ENCODE measurements at regions not wholly inside any gene's neighbourhood (a gene's known extent, or its start where the extent isn't known, plus 50 kb on each side); places are given as distances from the start of the nearest gene placed in this dataset.
A peak's percentile ranks its signal among the peaks of the same experiment; 100 is the strongest.

GRCh38 chr6:167462514-167463312 lies 137.8 kb downstream of the TTLL2 start:
- DNase-seq (ENCODE audit: low spot score in 2 of 2): no peak
- no peaks in the 10 kb centered on the region for H3K36me3 ChIP-seq (replicated peaks)
- no peak overlapping the region for H3K4me3 ChIP-seq
- H3K9me3 ChIP-seq: no peaks in the 10 kb centered on the region
- no peaks in the 10 kb centered on the region for H3K4me1 ChIP-seq
- in situ Hi-C loops (cut with MboI; ENCODE audit: low sequenced_read_pairs): no loop called here
- no peaks in the 10 kb centered on the region for H3K27me3 ChIP-seq (ENCODE audit: low read depth)

DNA sequence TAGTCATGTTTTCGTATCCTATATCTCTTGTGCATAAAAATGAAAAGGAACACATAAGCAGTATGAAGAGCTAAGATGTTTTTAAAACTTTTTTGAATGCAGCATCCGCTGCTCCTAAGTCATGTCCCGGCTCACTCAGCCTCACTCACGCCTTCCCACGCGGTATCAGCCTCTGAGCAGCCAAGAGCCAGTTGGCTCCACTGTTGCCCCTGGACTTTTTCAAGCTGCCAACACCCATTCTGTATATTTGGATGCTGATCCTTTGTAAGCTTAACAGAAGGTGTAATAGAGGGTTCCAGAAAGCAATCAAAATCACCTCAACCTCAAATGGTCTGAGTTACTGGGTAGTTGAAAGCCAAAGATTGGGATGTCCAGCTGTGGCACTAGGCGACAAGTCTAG lies 139.3 kb downstream of the TTLL2 start:
- H3K4me3 ChIP-seq: no peak overlapping the region
- in situ Hi-C loops (cut with MboI; ENCODE audit: low sequenced_read_pairs): no loop called here
- H3K9me3 ChIP-seq: no peaks in the 10 kb centered on the region
- no peaks in the 10 kb centered on the region for H3K4me1 ChIP-seq
- DNase-seq (ENCODE audit: low spot score in 2 of 2): no peak
- H3K36me3 ChIP-seq (replicated peaks): no peaks in the 10 kb centered on the region
- H3K27me3 ChIP-seq (ENCODE audit: low read depth): no peaks in the 10 kb centered on the region

- H3K9me3 ChIP-seq: no peaks in the 10 kb centered on the region
- DNase-seq (ENCODE audit: low spot score in 2 of 2): no peak
- no peaks in the 10 kb centered on the region for H3K36me3 ChIP-seq (replicated peaks)
- H3K4me3 ChIP-seq: no peak overlapping the region
- H3K4me1 ChIP-seq: no peaks in the 10 kb centered on the region
- in situ Hi-C loops (cut with MboI; ENCODE audit: low sequenced_read_pairs): no loop called here
- H3K27me3 ChIP-seq (ENCODE audit: low read depth): no peaks in the 10 kb centered on the region
These were observed 140.6 kb downstream of the TTLL2 start for GRCh38 chr6:167465482-167465881.

DNA sequence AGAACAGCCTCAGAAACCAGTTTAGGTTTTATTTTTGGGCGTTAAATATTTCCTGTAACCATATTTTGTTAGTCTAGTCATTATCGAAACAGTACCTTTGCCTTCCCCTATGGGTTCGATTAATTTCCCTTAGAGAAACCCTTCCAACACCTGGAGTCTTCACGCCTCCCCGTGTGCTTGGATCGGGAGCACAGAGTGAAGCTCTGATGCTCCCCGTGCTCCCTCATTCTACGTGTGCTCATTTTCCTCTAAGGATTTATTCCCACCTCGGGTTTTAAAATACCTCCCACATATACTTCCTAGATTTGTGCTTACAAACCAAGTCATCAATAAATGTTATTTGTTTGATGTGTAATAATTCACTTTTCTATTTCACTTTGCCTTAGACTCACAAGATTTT lies 142.4 kb downstream of the TTLL2 start:
- H3K27me3 ChIP-seq (ENCODE audit: low read depth): no peaks in the 10 kb centered on the region
- in situ Hi-C loops (cut with MboI; ENCODE audit: low sequenced_read_pairs): no loop called here
- H3K9me3 ChIP-seq: no peaks in the 10 kb centered on the region
- H3K36me3 ChIP-seq (replicated peaks): no peaks in the 10 kb centered on the region
- DNase-seq (ENCODE audit: low spot score in 2 of 2): no peak
- no peak overlapping the region for H3K4me3 ChIP-seq
- H3K4me1 ChIP-seq: no peaks in the 10 kb centered on the region

DNA sequence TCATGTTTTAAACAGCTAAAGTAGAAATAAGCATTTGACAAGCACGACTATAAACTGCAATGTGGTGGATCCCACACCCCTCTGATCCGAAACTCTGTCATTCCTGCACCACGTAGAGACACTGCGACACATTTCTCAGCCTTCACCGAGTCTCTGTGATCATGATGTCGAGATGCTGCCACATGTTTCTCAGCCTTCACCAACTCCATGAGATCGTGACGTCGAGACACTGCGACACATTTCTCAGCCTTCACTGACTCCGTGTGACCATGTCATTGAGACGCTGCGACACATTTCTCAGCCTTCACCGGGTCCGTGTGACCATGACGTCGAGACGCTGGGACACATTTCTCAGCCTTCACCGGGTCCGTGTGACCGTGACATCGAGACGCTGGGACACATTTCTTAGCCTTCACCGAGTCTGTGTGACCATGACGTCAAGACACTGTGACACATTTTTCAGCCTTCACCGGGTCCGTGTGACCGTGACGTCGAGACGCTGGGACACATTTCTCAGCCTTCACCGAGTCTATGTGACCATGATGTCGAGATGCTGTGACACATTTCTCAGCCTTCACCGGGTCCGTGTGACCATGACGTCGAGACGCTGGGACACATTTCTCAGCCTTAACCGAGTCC lies 143.0 kb downstream of the TTLL2 start:
- no peak overlapping the region for H3K4me3 ChIP-seq
- H3K4me1 ChIP-seq: peaks cover 3% of the 10 kb centered on the region
- DNase-seq (ENCODE audit: low spot score in 2 of 2): no peak
- no peaks in the 10 kb centered on the region for H3K9me3 ChIP-seq
- no peaks in the 10 kb centered on the region for H3K27me3 ChIP-seq (ENCODE audit: low read depth)
- in situ Hi-C loops (cut with MboI; ENCODE audit: low sequenced_read_pairs): no loop called here
- no peaks in the 10 kb centered on the region for H3K36me3 ChIP-seq (replicated peaks)

DNA sequence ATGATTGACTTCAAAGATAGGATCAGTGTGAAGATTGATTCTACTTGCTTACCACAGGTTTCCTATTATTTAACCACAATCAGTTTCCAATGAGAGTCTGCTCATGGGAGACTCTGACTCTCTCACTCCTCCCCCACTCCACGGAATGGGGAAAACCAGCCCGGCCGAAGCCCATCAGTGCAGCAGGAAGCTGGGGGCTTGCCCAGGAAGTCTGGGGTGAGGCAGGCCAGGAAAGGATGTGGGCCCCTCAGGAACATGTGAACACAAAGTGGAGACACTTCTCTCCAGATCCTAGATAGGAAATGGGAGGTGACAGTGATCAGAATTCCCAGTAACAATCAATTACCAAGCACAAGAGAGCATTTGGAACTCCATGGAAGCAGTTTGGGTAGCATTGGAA lies 144.2 kb downstream of the TTLL2 start:
- no peak overlapping the region for H3K4me3 ChIP-seq

DNA sequence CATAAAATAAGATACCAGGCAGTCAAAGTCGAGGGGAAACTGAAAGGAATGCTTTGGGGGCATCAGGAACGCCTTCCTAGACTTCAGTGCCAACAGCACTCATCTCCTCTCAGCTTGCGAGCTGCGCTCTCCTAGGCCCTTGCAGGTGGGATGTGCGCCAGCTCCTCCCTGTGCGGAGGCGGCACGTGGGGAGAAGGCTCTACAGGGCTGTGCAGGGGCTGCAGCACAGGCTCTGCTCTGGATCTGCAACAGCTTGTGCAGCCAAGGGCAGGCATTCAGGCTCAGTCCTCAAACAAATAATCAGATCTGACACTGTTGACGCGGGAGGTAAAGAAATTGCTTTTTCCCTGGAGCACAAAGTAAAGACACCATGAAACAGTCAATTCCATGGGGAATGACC lies 144.8 kb downstream of the TTLL2 start:
- H3K4me1 ChIP-seq: peaks cover 9% of the 10 kb centered on the region
- H3K27me3 ChIP-seq (ENCODE audit: low read depth): no peaks in the 10 kb centered on the region
- no peak overlapping the region for H3K4me3 ChIP-seq
- H3K36me3 ChIP-seq (replicated peaks): no peaks in the 10 kb centered on the region
- DNase-seq (ENCODE audit: low spot score in 2 of 2): no peak
- in situ Hi-C loops (cut with MboI; ENCODE audit: low sequenced_read_pairs): no loop called here
- H3K9me3 ChIP-seq: no peaks in the 10 kb centered on the region

More for the DNA sequence above, 144.2 kb downstream of the TTLL2 start:
- Histone ChIP-seq H3K9me3 (no peaks in the 10 kb centered on the region), H3K36me3 (replicated peaks) (no peaks in the 10 kb centered on the region), H3K4me1 (peaks cover 9% of the 10 kb centered on the region), H3K27me3 (ENCODE audit: low read depth) (no peaks in the 10 kb centered on the region)
- no peak for DNase-seq (ENCODE audit: low spot score in 2 of 2)
- in situ Hi-C loops (cut with MboI; ENCODE audit: low sequenced_read_pairs): no loop called here

GRCh38 chr6:167470101-167470835 lies 145.4 kb downstream of the TTLL2 start:
- Histone ChIP-seq H3K9me3 (no peaks in the 10 kb centered on the region), H3K27me3 (ENCODE audit: low read depth) (no peaks in the 10 kb centered on the region), H3K4me3 (no peak overlapping the region), H3K4me1 (peaks cover 9% of the 10 kb centered on the region), H3K36me3 (replicated peaks) (no peaks in the 10 kb centered on the region)
- no peak for DNase-seq (ENCODE audit: low spot score in 2 of 2)
- in situ Hi-C loops (cut with MboI; ENCODE audit: low sequenced_read_pairs): no loop called here

DNA sequence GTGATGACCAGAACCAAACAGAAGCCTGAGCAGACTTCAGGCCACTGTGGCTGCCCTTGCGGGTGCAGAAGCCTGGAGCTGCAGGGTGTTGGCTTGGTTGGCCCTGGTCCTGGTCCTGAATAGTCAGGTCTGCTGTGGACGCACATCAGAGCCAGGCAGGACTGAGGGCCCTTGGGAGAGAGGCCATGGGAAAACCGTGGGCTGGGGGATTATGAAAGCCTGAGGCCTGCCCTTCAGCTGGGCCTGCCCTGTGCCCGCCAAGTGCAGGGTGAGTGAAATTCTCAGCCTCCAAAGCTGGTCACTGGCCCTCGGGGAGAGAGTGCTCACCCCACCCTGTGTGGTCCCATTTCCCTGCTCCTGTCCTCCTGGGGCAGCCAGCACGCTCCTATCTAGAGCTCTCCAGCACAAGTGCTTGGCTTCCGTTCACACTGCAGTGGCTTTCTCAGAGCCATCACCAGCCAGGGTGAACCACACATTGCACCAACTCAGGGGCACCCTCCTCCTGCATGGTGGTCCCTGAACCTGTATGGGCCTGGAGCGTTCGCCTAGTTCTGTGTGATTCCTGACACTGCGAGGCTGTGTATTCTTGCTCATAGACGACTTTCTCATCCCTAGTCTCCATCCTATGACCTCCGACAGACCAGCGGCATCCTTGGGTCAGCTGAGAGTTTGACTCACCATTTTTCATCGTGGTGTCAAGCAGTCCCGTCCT lies 146.1 kb downstream of the TTLL2 start:
- DNase-seq (ENCODE audit: low spot score in 2 of 2): no peak
- Histone ChIP-seq H3K27me3 (ENCODE audit: low read depth) (no peaks in the 10 kb centered on the region), H3K9me3 (no peaks in the 10 kb centered on the region), H3K4me3 (no peak overlapping the region), H3K4me1 (peaks cover 9% of the 10 kb centered on the region), H3K36me3 (replicated peaks) (no peaks in the 10 kb centered on the region)
- in situ Hi-C loops (cut with MboI; ENCODE audit: low sequenced_read_pairs): no loop called here

- in situ Hi-C loops (cut with MboI; ENCODE audit: low sequenced_read_pairs): no loop called here
These were observed 146.7 kb downstream of the TTLL2 start for GRCh38 chr6:167471548-167471930.

GRCh38 chr6:167472148-167472547 lies 147.3 kb downstream of the TTLL2 start:
- no peaks in the 10 kb centered on the region for H3K9me3 ChIP-seq
- in situ Hi-C loops (cut with MboI; ENCODE audit: low sequenced_read_pairs): no loop called here

More at GRCh38 chr6:167471548-167471930, 146.7 kb downstream of the TTLL2 start:
- no peak for DNase-seq (ENCODE audit: low spot score in 2 of 2)
- Histone ChIP-seq H3K4me1 (peaks cover 9% of the 10 kb centered on the region), H3K4me3 (no peak overlapping the region), H3K36me3 (replicated peaks) (no peaks in the 10 kb centered on the region), H3K9me3 (no peaks in the 10 kb centered on the region), H3K27me3 (ENCODE audit: low read depth) (no peaks in the 10 kb centered on the region)

GRCh38 chr6:167472880-167473279 lies 148.0 kb downstream of the TTLL2 start:
- H3K4me3 ChIP-seq: no peak overlapping the region
- H3K27me3 ChIP-seq (ENCODE audit: low read depth): no peaks in the 10 kb centered on the region
- in situ Hi-C loops (cut with MboI; ENCODE audit: low sequenced_read_pairs): no loop called here
- peaks cover 9% of the 10 kb centered on the region for H3K4me1 ChIP-seq
- DNase-seq (ENCODE audit: low spot score in 2 of 2): peak in 1 of 2 experiments; percentile 29
- H3K36me3 ChIP-seq (replicated peaks): no peaks in the 10 kb centered on the region
- no peaks in the 10 kb centered on the region for H3K9me3 ChIP-seq

More at GRCh38 chr6:167472148-167472547, 147.3 kb downstream of the TTLL2 start:
- H3K36me3 ChIP-seq (replicated peaks): no peaks in the 10 kb centered on the region
- peaks cover 9% of the 10 kb centered on the region for H3K4me1 ChIP-seq
- DNase-seq (ENCODE audit: low spot score in 2 of 2): no peak
- H3K4me3 ChIP-seq: no peak overlapping the region
- H3K27me3 ChIP-seq (ENCODE audit: low read depth): no peaks in the 10 kb centered on the region

DNA sequence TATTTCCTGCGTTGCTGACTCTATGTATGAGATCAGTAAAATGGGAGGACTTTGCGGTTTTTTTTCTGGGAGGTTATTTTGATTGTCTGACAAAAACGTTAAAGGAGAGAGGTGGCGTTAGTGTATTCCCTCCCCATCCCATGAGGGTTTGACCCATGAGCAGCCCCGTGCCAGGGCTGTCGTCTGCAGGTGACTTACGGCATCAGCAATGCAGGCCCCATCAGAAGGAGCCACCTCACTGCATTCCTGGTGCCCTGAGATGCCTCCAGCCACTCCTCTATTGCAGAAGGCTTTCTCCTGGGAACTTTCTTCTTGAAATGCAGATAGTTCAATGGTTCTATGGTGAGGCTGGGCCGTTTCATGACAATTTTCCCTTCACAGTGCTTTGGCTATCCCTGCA lies 149.3 kb downstream of the TTLL2 start:
- in situ Hi-C loops (cut with MboI; ENCODE audit: low sequenced_read_pairs): no loop called here
- no peaks in the 10 kb centered on the region for H3K27me3 ChIP-seq (ENCODE audit: low read depth)

More for the DNA sequence above, 149.3 kb downstream of the TTLL2 start:
- peaks cover 9% of the 10 kb centered on the region for H3K4me1 ChIP-seq
- no peak for DNase-seq (ENCODE audit: low spot score in 2 of 2)
- no peaks in the 10 kb centered on the region for H3K36me3 ChIP-seq (replicated peaks)
- H3K9me3 ChIP-seq: no peaks in the 10 kb centered on the region
- no peak overlapping the region for H3K4me3 ChIP-seq

Measured in HAP-1 (cell line).